Hepatocyte (in vitro differentiated cells): ENCODE measurements at regions not wholly inside any gene's neighbourhood (a gene's known extent, or its start where the extent isn't known, plus 50 kb on each side); places are given as distances from the start of the nearest gene placed in this dataset.

Experiments
- EZH2 ChIP-seq: fragments of 200-600 bp; sonication (generic); IDR thresholded peaks from 2 replicates; pipeline ENCODE4 v1.6.1; 2016; ENCODE audit warnings: antibody characterized with exemption, mild to moderate bottlenecking, borderline replicate concordance
- EZH2phosphoT487 ChIP-seq: fragments of 200-600 bp; sonication (generic); IDR thresholded peaks from one replicate; pipeline ENCODE4 v1.6.1; 2018; ENCODE audit warnings: antibody characterized with exemption, mild to moderate bottlenecking, low read depth, moderate library complexity; ENCODE audit not compliant: unreplicated experiment, severe bottlenecking
- TF ChIP-seq, protein P1 (sequence below): fragments of 200-600 bp; sonication (generic); IDR thresholded peaks from 2 replicates; pipeline ENCODE4 v1.5.1; 2016; ENCODE audit warnings: antibody characterized with exemption, mild to moderate bottlenecking; ENCODE audit not compliant: poor library complexity

DNA sequence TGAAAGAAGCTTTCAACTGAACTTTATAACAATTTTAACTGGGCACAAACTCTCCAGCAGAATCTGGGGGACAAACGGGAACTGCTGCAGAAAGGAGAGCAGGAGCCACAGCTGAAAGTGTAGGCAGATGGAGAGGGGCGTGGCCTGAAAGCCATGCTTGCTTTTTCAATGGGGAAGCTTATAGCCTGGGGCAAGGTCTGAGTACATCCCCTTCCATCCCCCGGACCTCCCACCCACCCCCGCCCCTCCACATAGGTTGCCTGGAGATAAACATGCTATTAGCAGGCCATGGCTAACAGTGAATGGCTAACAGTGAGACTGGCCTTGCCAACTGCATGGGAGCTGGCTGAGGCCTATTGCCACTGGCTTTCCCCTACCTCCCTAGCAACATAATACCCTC is 317.9 kb upstream of the TANK start:
- TF ChIP-seq EZH2 (no peak), EZH2phosphoT487 (no peak)
- TF ChIP-seq, protein P1, sequence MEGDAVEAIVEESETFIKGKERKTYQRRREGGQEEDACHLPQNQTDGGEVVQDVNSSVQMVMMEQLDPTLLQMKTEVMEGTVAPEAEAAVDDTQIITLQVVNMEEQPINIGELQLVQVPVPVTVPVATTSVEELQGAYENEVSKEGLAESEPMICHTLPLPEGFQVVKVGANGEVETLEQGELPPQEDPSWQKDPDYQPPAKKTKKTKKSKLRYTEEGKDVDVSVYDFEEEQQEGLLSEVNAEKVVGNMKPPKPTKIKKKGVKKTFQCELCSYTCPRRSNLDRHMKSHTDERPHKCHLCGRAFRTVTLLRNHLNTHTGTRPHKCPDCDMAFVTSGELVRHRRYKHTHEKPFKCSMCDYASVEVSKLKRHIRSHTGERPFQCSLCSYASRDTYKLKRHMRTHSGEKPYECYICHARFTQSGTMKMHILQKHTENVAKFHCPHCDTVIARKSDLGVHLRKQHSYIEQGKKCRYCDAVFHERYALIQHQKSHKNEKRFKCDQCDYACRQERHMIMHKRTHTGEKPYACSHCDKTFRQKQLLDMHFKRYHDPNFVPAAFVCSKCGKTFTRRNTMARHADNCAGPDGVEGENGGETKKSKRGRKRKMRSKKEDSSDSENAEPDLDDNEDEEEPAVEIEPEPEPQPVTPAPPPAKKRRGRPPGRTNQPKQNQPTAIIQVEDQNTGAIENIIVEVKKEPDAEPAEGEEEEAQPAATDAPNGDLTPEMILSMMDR = no peak
